Prostate gland (tissue), 2 donors: ENCODE measurements at regions not wholly inside any gene's neighbourhood (a gene's known extent, or its start where the extent isn't known, plus 50 kb on each side); places are given as distances from the start of the nearest gene placed in this dataset.

Experiments
- POLR2A ChIP-seq: fragments of 450-650 bp; IDR thresholded peaks from one replicate; pipeline ENCODE4 v1.6.1; 2016; ENCODE audit warnings: antibody characterized with exemption, mild to moderate bottlenecking
- TF ChIP-seq, protein P1 (sequence below), 4 experiments: fragments of 200-600 bp in 2 of 4; fragments of 450-650 bp in 2 of 4; sonication (generic) in 2 of 4; IDR thresholded peaks; 1 replicate in 3 of 4; 2 replicates in 1 of 4; pipeline ENCODE4 v1.5.1; 2016 to 2019; ENCODE audit warnings: antibody characterized with exemption in 4 of 4, mild to moderate bottlenecking in 2 of 4, moderate library complexity in 2 of 4

DNA sequence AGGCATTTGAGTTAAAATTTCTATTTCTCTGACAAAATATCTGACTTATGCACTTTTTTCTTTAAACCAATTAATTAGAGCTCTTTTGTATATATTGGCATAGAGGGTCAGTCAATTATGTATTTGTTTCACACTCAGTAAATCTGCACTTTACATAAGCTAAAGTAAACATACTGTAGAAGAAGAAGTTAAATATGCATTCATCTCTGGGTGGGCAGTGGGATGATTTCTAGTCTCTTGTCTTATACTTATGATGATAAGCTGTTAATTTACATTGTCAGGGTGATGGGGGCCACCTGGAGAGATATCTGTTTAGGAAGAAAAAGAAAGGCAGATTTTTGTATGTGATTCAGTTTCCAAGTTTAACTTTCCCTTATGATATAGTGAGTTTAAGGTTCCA, 330.8 kb downstream of the IPO8 start:
- TF ChIP-seq, protein P1, sequence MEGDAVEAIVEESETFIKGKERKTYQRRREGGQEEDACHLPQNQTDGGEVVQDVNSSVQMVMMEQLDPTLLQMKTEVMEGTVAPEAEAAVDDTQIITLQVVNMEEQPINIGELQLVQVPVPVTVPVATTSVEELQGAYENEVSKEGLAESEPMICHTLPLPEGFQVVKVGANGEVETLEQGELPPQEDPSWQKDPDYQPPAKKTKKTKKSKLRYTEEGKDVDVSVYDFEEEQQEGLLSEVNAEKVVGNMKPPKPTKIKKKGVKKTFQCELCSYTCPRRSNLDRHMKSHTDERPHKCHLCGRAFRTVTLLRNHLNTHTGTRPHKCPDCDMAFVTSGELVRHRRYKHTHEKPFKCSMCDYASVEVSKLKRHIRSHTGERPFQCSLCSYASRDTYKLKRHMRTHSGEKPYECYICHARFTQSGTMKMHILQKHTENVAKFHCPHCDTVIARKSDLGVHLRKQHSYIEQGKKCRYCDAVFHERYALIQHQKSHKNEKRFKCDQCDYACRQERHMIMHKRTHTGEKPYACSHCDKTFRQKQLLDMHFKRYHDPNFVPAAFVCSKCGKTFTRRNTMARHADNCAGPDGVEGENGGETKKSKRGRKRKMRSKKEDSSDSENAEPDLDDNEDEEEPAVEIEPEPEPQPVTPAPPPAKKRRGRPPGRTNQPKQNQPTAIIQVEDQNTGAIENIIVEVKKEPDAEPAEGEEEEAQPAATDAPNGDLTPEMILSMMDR (IDR thresholded peaks at IDR 0.05): no peak
- no peak for TF ChIP-seq POLR2A
